AG08395 (cell line): ENCODE measurements at regions not wholly inside any gene's neighbourhood (a gene's known extent, or its start where the extent isn't known, plus 50 kb on each side); places are given as distances from the start of the nearest gene placed in this dataset.

Experiments used
- DNase-seq: peaks from one replicate; pipeline ENCODE4 v3.0.0; 2012; ENCODE audit warnings: mixed read lengths, low spot score

DNA sequence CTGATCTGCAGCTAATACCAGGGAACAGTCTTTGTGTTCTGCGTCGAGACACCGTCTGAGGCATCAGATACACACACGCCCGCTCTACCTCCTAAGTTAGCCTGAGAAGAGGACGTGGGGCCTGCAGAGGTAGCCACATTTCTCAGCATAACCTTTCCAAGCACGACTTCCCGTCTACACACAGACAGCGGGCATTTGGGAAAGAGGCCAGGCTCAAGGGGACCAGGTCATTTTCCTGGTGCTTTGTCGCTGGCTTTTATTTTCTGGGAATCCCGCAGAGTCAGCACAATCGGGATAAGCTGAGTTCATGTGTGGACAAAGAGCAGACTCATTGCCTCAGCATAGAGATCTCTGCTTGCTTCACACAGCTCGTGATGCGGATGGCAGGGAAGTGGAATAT, 72.5 kb upstream of the SMYD2 start:
- no peak for DNase-seq

DNA sequence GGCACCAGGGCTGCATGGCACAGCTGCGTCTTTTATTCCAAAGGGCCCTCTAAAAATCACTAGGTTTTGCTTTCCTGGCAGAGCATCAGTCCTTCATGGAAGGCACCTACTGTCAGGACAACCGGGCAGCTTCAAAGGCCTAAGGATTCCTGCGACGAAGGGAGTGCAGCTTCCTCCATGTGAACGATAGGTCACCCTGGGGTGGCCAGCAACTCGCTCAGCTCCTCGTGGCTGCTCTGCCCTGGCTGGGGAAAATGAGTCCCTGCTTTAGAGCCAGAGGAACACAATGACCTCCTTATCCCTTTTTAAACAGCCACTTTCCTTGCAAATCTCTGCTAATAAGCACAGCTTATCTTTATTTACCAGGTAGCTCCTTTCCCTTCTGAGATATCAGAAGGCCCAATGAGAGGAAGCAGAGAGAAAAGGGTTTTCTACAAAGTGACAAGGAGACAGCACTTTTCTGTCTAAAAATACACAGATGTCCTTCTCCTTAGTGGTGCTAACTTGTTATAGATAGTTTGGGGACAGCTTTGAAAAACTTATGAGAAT, 71.6 kb upstream of the SMYD2 start:
- DNase-seq: no peak

GRCh38 chr1:214213136-214213535, 67.8 kb upstream of the SMYD2 start:
- peak; percentile 41 for DNase-seq

DNA sequence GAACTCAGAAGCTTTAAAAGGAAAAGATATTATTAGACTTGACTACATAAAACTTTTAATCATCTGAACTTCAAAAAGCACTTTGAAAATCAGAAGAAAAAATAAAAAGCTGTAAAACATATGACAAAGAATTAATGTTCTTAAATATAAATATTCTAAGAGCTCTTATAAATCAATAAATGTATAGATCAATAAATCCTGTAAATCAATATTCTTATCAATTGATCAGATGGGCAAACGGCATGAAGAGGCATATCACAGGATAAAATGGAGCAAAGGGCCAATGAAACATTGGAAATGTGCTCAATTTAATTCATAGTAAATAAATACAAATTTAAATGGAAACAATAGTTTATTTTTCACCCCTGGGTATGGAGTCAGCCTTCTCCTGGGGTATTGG, 66.1 kb upstream of the SMYD2 start:
- no peak for DNase-seq

DNA sequence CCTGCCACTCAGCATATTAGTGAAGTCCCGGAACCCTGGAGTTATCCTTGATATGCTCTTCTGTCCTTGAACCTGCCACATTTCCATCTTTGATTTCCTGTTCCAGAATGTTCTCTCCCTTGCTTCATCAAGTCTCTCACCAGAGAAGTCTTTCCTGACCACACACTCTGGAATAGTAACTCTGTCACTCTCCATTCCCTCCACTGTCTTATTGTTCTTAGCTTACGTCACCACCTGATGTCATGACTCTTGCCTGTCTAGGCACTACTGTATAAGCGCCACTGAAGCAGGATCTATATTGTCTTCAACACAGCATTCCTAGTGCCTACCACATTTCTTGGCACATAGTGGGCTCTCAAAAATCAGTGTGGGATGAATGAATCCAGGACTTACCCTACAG, 65.4 kb upstream of the SMYD2 start:
- DNase-seq: no peak

DNA sequence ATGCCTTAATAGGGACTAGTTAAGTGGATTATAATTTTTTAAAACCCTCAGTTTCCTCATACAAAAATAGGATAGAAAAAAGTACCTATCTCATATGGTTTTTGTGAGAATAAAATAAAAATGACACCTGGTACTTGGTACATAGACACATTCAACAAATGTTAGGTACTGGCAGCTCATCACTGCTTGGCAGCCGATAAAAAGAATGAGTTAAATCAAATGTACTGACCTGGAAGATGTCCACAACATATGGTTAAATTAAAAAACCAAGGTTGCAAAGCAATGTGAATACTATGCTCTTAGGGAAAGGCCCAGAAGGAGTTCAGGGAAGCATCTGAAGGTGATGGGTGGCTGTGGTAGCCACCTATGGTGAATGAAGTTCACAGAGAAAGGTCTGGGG, 64.9 kb upstream of the SMYD2 start:
- DNase-seq: no peak

- no peak for DNase-seq
These were observed 64.2 kb upstream of the SMYD2 start for GRCh38 chr1:214216779-214217178.

DNA sequence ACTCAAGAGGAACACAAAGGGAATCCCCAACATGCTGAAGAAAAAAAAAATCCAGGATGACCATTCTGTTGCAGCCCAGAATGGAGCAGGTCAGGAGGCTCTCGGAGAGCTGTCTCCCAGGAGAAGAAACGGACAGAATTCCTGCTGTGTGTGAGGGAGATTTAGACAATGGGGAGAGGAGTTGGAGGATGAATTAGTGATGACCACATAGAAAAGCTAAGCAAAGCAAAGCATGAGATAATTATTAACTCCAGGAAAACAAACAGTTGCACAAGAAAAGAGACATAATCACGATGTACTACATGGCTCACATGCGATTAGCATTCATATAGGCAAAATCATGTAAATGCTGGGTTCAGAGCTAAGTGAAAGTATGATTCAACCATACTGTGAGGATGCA, 61.1 kb upstream of the SMYD2 start:
- DNase-seq: no peak

DNA sequence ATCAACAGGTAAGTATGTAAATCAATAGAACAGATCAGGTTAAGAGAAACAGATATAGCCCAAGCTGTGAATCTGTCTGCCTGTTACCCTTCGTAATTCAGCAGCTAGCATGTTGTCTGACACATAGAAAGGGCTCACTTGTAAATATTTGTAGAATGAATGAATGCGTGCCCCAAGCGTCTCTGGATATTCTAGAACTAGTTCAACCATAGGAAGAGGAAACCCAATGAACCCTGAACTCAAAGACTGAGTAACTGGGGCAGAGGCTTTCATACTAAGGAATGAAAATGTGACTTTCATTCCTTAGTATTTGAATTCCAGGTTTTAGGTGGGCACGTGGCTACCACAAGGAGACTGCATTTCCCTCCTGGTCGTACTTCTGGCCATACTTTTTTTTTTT, 60.1 kb upstream of the SMYD2 start:
- DNase-seq: no peak

GRCh38 chr1:214224611-214225354, 56.2 kb upstream of the SMYD2 start:
- DNase-seq: peak; percentile 40

- DNase-seq: no peak
These were observed 52.0 kb upstream of the SMYD2 start for GRCh38 chr1:214228976-214229375.

- no peak for DNase-seq
These were observed 51.2 kb upstream of the SMYD2 start for GRCh38 chr1:214229736-214230135.
